SU-DHL-6 (cell line): ENCODE measurements at regions not wholly inside any gene's neighbourhood (a gene's known extent, or its start where the extent isn't known, plus 50 kb on each side); places are given as distances from the start of the nearest gene placed in this dataset.

Experiments used
- H2AFZ ChIP-seq: fragments of 200-600 bp; sonication (generic); 2 replicates; pipeline ENCODE4 v1.6.1; 2014; ENCODE audit warnings: low read depth, mild to moderate bottlenecking, moderate library complexity, mixed read lengths, antibody characterized with exemption, low read length; ENCODE audit not compliant: severe bottlenecking
- H3F3A ChIP-seq: fragments of 200-600 bp; shearing (Covaris generic); 2 replicates; pipeline ENCODE4 v1.6.0; 2016; ENCODE audit warnings: antibody characterized with exemption, mild to moderate bottlenecking; ENCODE audit not compliant: insufficient read depth
- H3K27ac ChIP-seq: fragments of 200-600 bp; sonication (generic); 2 replicates; pipeline ENCODE4 v1.5.1; 2016; ENCODE audit warnings: low read depth, mild to moderate bottlenecking, low read length, moderate library complexity, mixed read lengths
- H3K27me3 ChIP-seq: fragments of 200-600 bp; sonication (generic), shearing (Covaris generic); 2 replicates; pipeline ENCODE4 v1.6.0; 2014; ENCODE audit warnings: mild to moderate bottlenecking, low read length
- H3K36me3 ChIP-seq: fragments of 200-600 bp; sonication (generic); 2 replicates; pipeline ENCODE4 v1.6.1; 2014; ENCODE audit warnings: mild to moderate bottlenecking, low read length, mixed read lengths
- H3K4me2 ChIP-seq: fragments of 300-600, 200-600 bp; shearing (Covaris generic), sonication (generic); 2 replicates; pipeline ENCODE4 v1.6.0; 2014; ENCODE audit warnings: low read length, low read depth, mild to moderate bottlenecking; ENCODE audit not compliant: poor library complexity, severe bottlenecking
- H3K4me3 ChIP-seq: fragments of 200-600 bp; sonication (generic); 2 replicates; pipeline ENCODE4 v1.5.1; 2014; ENCODE audit warnings: antibody characterized with exemption, low read length, mild to moderate bottlenecking, mixed read lengths; ENCODE audit not compliant: insufficient read depth, poor library complexity, severe bottlenecking
- H3K79me2 ChIP-seq: fragments of 200-600 bp; sonication (generic); 2 replicates; pipeline ENCODE4 v1.6.1; 2014; ENCODE audit warnings: mild to moderate bottlenecking, low read length, moderate library complexity; ENCODE audit not compliant: insufficient read depth
- H3K9ac ChIP-seq: fragments of 200-600 bp; sonication (generic); 2 replicates; pipeline ENCODE4 v1.7.0; 2014; ENCODE audit warnings: mild to moderate bottlenecking, low read length
- H3K9me2 ChIP-seq: fragments of 200-600 bp; sonication (generic); replicated peaks from 2 replicates; pipeline ENCODE4 v1.6.1; 2014; ENCODE audit warnings: low read length; ENCODE audit not compliant: insufficient read depth
- H3K9me3 ChIP-seq: fragments of 200-600 bp; sonication (generic); 2 replicates; pipeline ENCODE4 v1.6.1; 2014; ENCODE audit warnings: low read length, mixed read lengths; ENCODE audit not compliant: insufficient read depth
- H4K20me1 ChIP-seq: fragments of 200-600 bp; sonication (generic); 2 replicates; pipeline ENCODE4 v1.6.1; 2014; ENCODE audit warnings: low read depth, mild to moderate bottlenecking, antibody characterized with exemption, low read length, moderate library complexity, mixed read lengths
- EZH2phosphoT487 ChIP-seq: fragments of 200-600 bp; sonication (generic), shearing (Covaris generic); conservative IDR thresholded peaks from 2 replicates; pipeline ENCODE4 v1.6.1; 2018; ENCODE audit warnings: mild to moderate bottlenecking, antibody characterized with exemption, low read length, moderate library complexity, mixed read lengths
- TF ChIP-seq, protein P1 (sequence below): fragments of 200-600 bp; sonication (generic); IDR thresholded peaks from one replicate; pipeline ENCODE4 v1.5.1; 2017; ENCODE audit warnings: antibody characterized with exemption, mild to moderate bottlenecking, low read length, moderate library complexity; ENCODE audit not compliant: insufficient read depth, poor library complexity, severe bottlenecking

DNA sequence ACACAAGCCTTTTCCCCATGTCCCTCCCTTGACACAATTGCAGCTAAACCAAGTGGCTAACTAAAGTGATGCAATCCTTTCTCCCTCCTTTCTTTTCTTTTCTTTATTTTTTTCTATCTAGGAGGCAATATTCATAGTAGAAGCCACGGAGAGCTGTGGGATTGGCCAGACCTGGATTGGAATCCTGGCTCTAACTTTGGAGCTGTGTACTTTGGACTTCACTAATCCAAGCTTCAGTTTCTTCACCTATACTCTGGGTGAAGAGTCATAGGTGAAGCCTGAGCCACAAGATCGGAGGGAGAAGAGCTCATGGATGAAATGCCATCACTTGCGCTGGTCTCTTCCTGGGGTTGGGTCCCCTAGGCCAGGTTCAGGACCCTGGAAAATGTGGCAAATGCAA lies 177.2 kb downstream of the IRX5 start:
- Histone ChIP-seq H3K9me3 (no peaks in the 10 kb centered on the region), H4K20me1 (no peaks in the 10 kb centered on the region), H3K27ac (no peak overlapping the region), H3K9ac (no peak overlapping the region), H3K36me3 (no peaks in the 10 kb centered on the region), H3K79me2 (no peaks in the 10 kb centered on the region), H2AFZ (no peak overlapping the region), H3K4me2 (no peak overlapping the region), H3K27me3 (no peaks in the 10 kb centered on the region), H3K4me3 (no peak overlapping the region), H3K9me2 (no peaks in the 10 kb centered on the region), H3F3A (no peaks in the 10 kb centered on the region)
- TF ChIP-seq, protein P1, sequence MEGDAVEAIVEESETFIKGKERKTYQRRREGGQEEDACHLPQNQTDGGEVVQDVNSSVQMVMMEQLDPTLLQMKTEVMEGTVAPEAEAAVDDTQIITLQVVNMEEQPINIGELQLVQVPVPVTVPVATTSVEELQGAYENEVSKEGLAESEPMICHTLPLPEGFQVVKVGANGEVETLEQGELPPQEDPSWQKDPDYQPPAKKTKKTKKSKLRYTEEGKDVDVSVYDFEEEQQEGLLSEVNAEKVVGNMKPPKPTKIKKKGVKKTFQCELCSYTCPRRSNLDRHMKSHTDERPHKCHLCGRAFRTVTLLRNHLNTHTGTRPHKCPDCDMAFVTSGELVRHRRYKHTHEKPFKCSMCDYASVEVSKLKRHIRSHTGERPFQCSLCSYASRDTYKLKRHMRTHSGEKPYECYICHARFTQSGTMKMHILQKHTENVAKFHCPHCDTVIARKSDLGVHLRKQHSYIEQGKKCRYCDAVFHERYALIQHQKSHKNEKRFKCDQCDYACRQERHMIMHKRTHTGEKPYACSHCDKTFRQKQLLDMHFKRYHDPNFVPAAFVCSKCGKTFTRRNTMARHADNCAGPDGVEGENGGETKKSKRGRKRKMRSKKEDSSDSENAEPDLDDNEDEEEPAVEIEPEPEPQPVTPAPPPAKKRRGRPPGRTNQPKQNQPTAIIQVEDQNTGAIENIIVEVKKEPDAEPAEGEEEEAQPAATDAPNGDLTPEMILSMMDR = no peak
- TF ChIP-seq EZH2phosphoT487 = no peak

DNA sequence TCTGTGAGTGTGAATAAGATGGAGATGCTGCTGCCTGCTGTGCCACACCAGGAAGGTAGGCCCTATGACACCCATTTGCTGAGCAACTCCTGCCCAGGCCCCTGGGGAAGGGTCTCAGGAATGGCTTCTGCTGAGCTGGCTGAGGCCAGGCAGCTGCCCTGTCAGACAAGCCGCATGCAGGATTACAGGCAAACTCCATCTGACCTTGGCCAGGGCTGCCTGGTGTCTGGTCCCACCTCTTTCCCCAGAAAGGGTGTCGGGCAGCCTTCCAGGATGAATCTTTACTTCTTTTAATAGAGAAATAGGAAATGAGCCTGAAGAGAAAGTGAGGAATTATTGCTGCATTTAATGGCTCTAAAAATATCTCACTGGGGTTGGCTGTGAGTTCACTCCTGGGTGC lies 182.5 kb downstream of the IRX5 start:
- H3K36me3 ChIP-seq = no peaks in the 10 kb centered on the region
- no peaks in the 10 kb centered on the region for H3F3A ChIP-seq
- H3K4me3 ChIP-seq = no peak overlapping the region
- H3K79me2 ChIP-seq = no peaks in the 10 kb centered on the region
- H3K4me2 ChIP-seq = no peak overlapping the region
- no peaks in the 10 kb centered on the region for H3K9me3 ChIP-seq
- no peak overlapping the region for H2AFZ ChIP-seq
- no peaks in the 10 kb centered on the region for H3K27me3 ChIP-seq
- no peak overlapping the region for H3K27ac ChIP-seq
- TF ChIP-seq, protein P1 = no peak
- no peak for TF ChIP-seq EZH2phosphoT487
- no peak overlapping the region for H3K9ac ChIP-seq
- H3K9me2 ChIP-seq = no peaks in the 10 kb centered on the region
- H4K20me1 ChIP-seq = no peaks in the 10 kb centered on the region

DNA sequence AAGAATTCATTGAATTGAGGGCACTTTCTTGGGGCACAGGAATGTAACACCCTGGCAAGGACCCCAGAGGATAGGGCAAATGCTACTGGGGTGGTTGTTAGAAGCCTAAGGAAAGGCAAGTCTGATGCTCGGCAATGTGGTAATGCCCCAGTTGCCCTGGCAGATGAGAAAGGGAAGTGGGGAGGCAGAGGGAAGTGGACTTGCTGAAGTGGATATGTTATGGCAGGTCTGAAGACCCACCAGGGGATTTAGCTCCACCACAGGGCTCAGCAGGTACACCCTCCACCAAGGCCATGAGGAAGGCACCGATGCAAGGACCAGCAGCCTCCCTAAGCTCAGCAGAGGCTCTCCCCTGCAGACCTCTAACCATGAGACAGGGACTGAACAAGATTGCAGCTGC lies 184.8 kb downstream of the IRX5 start:
- no peaks in the 10 kb centered on the region for H3K9me2 ChIP-seq
- no peaks in the 10 kb centered on the region for H4K20me1 ChIP-seq
- H3K9ac ChIP-seq = no peak overlapping the region
- H3F3A ChIP-seq = no peaks in the 10 kb centered on the region
- no peak overlapping the region for H3K4me3 ChIP-seq
- no peaks in the 10 kb centered on the region for H3K36me3 ChIP-seq
- no peaks in the 10 kb centered on the region for H3K27me3 ChIP-seq
- H3K4me2 ChIP-seq = no peak overlapping the region
- no peaks in the 10 kb centered on the region for H3K79me2 ChIP-seq
- H2AFZ ChIP-seq = no peak overlapping the region
- no peak for TF ChIP-seq EZH2phosphoT487
- TF ChIP-seq, protein P1 = no peak
- no peaks in the 10 kb centered on the region for H3K9me3 ChIP-seq
- no peak overlapping the region for H3K27ac ChIP-seq
